A549 (cell line): ENCODE measurements at regions not wholly inside any gene's neighbourhood (a gene's known extent, or its start where the extent isn't known, plus 50 kb on each side); places are given as distances from the start of the nearest gene placed in this dataset.

Experiments used
- ATAC-seq, 2 experiments: fragments of 200-7000 bp in 1 of 2; fragments of >200 bp in 1 of 2; cut with Nextera tagmentation in 1 of 2; cut with Tn5 transposase in 1 of 2; 3 replicates each; pipeline versions ENCODE4 v1.8.0 to v1.9.1; 2018 to 2020; ENCODE audit warnings: mild to moderate bottlenecking in 1 of 2, moderate library complexity in 1 of 2
- CTCF ChIA-PET: fragments of 300-600 bp; sonication (Branson Sonifier 250); formaldehyde crosslinking; extraction: SDS; loops from one replicate; lab custom pipeline; 2021; ENCODE audit warnings: antibody characterized with exemption, inconsistent platforms; lab: Yijun Ruan, JAX
- POLR2A ChIA-PET: fragments of 350-600 bp; formaldehyde crosslinking; extraction: SDS; loops from one replicate; lab custom pipeline; 2021; ENCODE audit warnings: antibody characterized with exemption, inconsistent platforms; lab: Yijun Ruan, JAX
- DNase-seq, 2 experiments: peaks; one replicate each; pipeline versions ENCODE4 v3.0.0 to v3.0.0-alpha.2; 2011 to 2016; ENCODE audit warnings: low read depth in 1 of 2, low spot score in 1 of 2
- FAIRE-seq: peaks from 2 replicates; lab custom pipeline; 2011; peaks lifted over from hg19 to GRCh38; lab: Jason Lieb, UNC
- H3K27ac ChIP-seq, 2 experiments: fragments of >200 bp; sonication (Bioruptor Twin); formaldehyde crosslinking; 3 replicates each; pipeline ENCODE4 v1.5.1; 2016 to 2017
- H3K4me1 ChIP-seq: fragments of >200 bp; sonication (Bioruptor Twin); formaldehyde crosslinking; 3 replicates; pipeline ENCODE4 v1.6.1; 2016
- H3K4me2 ChIP-seq: fragments of >200 bp; sonication (Bioruptor Twin); formaldehyde crosslinking; 3 replicates; pipeline ENCODE4 v1.6.1; 2016
- H3K4me3 ChIP-seq: fragments of >200 bp; sonication (Bioruptor Twin); formaldehyde crosslinking; 3 replicates; pipeline ENCODE4 v1.5.1; 2016
- H3K9me3 ChIP-seq: fragments of >200 bp; sonication (Bioruptor Twin); formaldehyde crosslinking; 3 replicates; pipeline ENCODE4 v1.6.1; 2016
- BHLHE40 ChIP-seq: IDR thresholded peaks from 2 replicates; pipeline ENCODE4 v1.6.1; 2012; ENCODE audit warnings: low read depth, low read length, inconsistent platforms
- CBX2 ChIP-seq: fragments of 200-600 bp; sonication (generic); IDR thresholded peaks from 2 replicates; pipeline ENCODE4 v1.6.1; 2016; ENCODE audit warnings: low read depth, mild to moderate bottlenecking, borderline replicate concordance
- CEBPB ChIP-seq, 2 experiments: fragments of >200 bp in 1 of 2; sonication (Bioruptor Twin) in 1 of 2; formaldehyde crosslinking in 1 of 2; IDR thresholded peaks; 2 replicates each; pipeline ENCODE4 v1.6.1; 2012 to 2016
- CHD2 ChIP-seq: fragments of 150-350 bp; IDR thresholded peaks from 2 replicates; pipeline ENCODE4 v1.6.1; 2014; ENCODE audit warnings: low read length; ENCODE audit not compliant: partially characterized antibody
- E2F6 ChIP-seq: IDR thresholded peaks from 2 replicates; pipeline ENCODE4 v1.6.1; 2012; ENCODE audit warnings: low read depth, borderline replicate concordance
- EHMT2 ChIP-seq: fragments of 200-600 bp; sonication (generic); IDR thresholded peaks from 2 replicates; pipeline ENCODE4 v1.6.1; 2016; ENCODE audit warnings: antibody characterized with exemption, low read depth, mild to moderate bottlenecking, moderate library complexity
- EP300 ChIP-seq, 2 experiments: fragments of >200 bp; sonication (Bioruptor Twin); formaldehyde crosslinking; IDR thresholded peaks; 2 replicates in 1 of 2; 3 replicates in 1 of 2; pipeline ENCODE4 v1.6.1; 2016 to 2017
- ESRRA ChIP-seq: fragments of 150-350 bp; IDR thresholded peaks from 2 replicates; pipeline ENCODE4 v1.6.1; 2014; ENCODE audit warnings: mild to moderate bottlenecking, low read length, borderline replicate concordance
- HDAC2 ChIP-seq: fragments of 200-600 bp; sonication (generic); IDR thresholded peaks from 2 replicates; pipeline ENCODE4 v1.6.1; 2016
- HES2 ChIP-seq: fragments of >200 bp; sonication (Bioruptor Twin); formaldehyde crosslinking; IDR thresholded peaks from 2 replicates; pipeline ENCODE4 v1.6.1; 2016
- HEYL ChIP-seq: fragments of 250-450 bp; sonication (Bioruptor Pico); IDR thresholded peaks from 2 replicates; pipeline ENCODE4 v1.8.0; 2021; ENCODE audit warnings: mild to moderate bottlenecking, moderate library complexity
- HMGXB4 ChIP-seq: fragments of 250-450 bp; sonication (Bioruptor Pico); IDR thresholded peaks from 2 replicates; pipeline ENCODE4 v1.5.0; 2021; ENCODE audit warnings: mild to moderate bottlenecking, moderate library complexity, borderline replicate concordance
- HOXB13 ChIP-seq: fragments of 250-450 bp; sonication (Bioruptor Pico); IDR thresholded peaks from 2 replicates; pipeline ENCODE4 v1.5.0; 2020; ENCODE audit warnings: low read depth, mild to moderate bottlenecking, moderate library complexity
- KDM1A ChIP-seq: fragments of 200-600 bp; sonication (generic); IDR thresholded peaks from 2 replicates; pipeline ENCODE4 v1.6.1; 2016; ENCODE audit warnings: low read depth, mild to moderate bottlenecking
- MAFK ChIP-seq: fragments of 450-650 bp; IDR thresholded peaks from 2 replicates; pipeline ENCODE4 v1.6.1; 2014; ENCODE audit not compliant: partially characterized antibody
- MAZ ChIP-seq: fragments of 150-350 bp; IDR thresholded peaks from 2 replicates; pipeline ENCODE4 v1.6.1; 2014; ENCODE audit warnings: antibody characterized with exemption, low read depth, low read length, borderline replicate concordance
- NFE2L2 ChIP-seq: fragments of 150-350 bp; conservative IDR thresholded peaks from 2 replicates; pipeline ENCODE4 v1.6.1; 2014; ENCODE audit warnings: low read length
- NPAS2 ChIP-seq: fragments of 250-450 bp; sonication (Bioruptor Pico); IDR thresholded peaks from 2 replicates; pipeline ENCODE4 v1.8.0; 2022; ENCODE audit warnings: mild to moderate bottlenecking, moderate library complexity, borderline replicate concordance
- PBX3 ChIP-seq: IDR thresholded peaks from 2 replicates; pipeline ENCODE4 v1.6.1; 2012
- POLR2AphosphoS2 ChIP-seq: conservative IDR thresholded peaks from 2 replicates; pipeline ENCODE4 v1.6.1; 2012; ENCODE audit warnings: low read length, improper control_type of control experiment, inconsistent platforms
- REST ChIP-seq: fragments of 200-600 bp; sonication (generic); IDR thresholded peaks from 2 replicates; pipeline ENCODE4 v1.6.1; 2016; ENCODE audit warnings: antibody characterized with exemption, mild to moderate bottlenecking, moderate library complexity
- TFCP2L1 ChIP-seq: fragments of 250-450 bp; sonication (Bioruptor Pico); IDR thresholded peaks from 2 replicates; pipeline ENCODE4 v1.5.0; 2021; ENCODE audit warnings: mild to moderate bottlenecking
- USF2 ChIP-seq: fragments of 450-650 bp; IDR thresholded peaks from 2 replicates; pipeline ENCODE4 v1.6.1; 2014; ENCODE audit warnings: antibody characterized with exemption
- WGBS: methylation state at CpG from one replicate; pipeline ENCODE4 v1.1.6; 2017; ENCODE audit errors: missing lambda C conversion rate; 5-methylcytosine and 5-hydroxymethylcytosine counted together

- TF ChIP-seq POLR2AphosphoS2: no peak
- FAIRE-seq (no peak), DNase-seq (no peak), ATAC-seq (no peak)
- H3K4me3 ChIP-seq: no peak overlapping the region
- no peak overlapping the region for H3K4me2 ChIP-seq
- H3K9me3 ChIP-seq: no peaks in the 10 kb centered on the region
- CTCF ChIA-PET: no interaction called here
- WGBS: 0% methylated on average over 1 of the region's 1 CpG
- no peaks in the 10 kb centered on the region for H3K4me1 ChIP-seq
- no peak overlapping the region for H3K27ac ChIP-seq
- POLR2A ChIA-PET: no interaction called here
Observed at GRCh38 chrX:100085846-100086245, 324.2 kb downstream of the PCDH19 start.

GRCh38 chrX:100083211-100083610 lies 326.9 kb downstream of the PCDH19 start:
- FAIRE-seq (no peak), DNase-seq (no peak), ATAC-seq (no peak)
- Histone ChIP-seq H3K4me3 (no peak overlapping the region), H3K9me3 (no peaks in the 10 kb centered on the region), H3K27ac (no peak overlapping the region), H3K4me1 (no peaks in the 10 kb centered on the region), H3K4me2 (no peak overlapping the region)
- POLR2A ChIA-PET: no interaction called here
- TF ChIP-seq HES2 (no peak), TFCP2L1 (CRISPR knock-in tag) (no peak), PBX3 (no peak), MAFK (no peak), NPAS2 (CRISPR knock-in tag) (no peak)
- CTCF ChIA-PET: no interaction called here

GRCh38 chrX:100081503-100081902 lies 328.6 kb downstream of the PCDH19 start:
- H3K4me1 ChIP-seq: no peaks in the 10 kb centered on the region
- ChIA-PET POLR2A (no interaction called here), CTCF (no interaction called here)
- no peak overlapping the region for H3K4me2 ChIP-seq
- FAIRE-seq: no peak
- H3K4me3 ChIP-seq: no peak overlapping the region
- ATAC-seq: no peak
- no peak for TF ChIP-seq HOXB13 (CRISPR knock-in tag)
- no peak for TF ChIP-seq NFE2L2
- TF ChIP-seq CHD2: no peak
- no peak for TF ChIP-seq E2F6
- TF ChIP-seq CEBPB (IDR thresholded peaks at IDR 0.05): no peak
- no peak for TF ChIP-seq HDAC2
- no peaks in the 10 kb centered on the region for H3K9me3 ChIP-seq
- H3K27ac ChIP-seq: no peak overlapping the region
- DNase-seq: no peak

- no peak overlapping the region for H3K27ac ChIP-seq
- CTCF ChIA-PET: no interaction called here
- WGBS: 1% methylated on average over 3 of the region's 3 CpGs
- DNase-seq: no peak
- FAIRE-seq: no peak
- no peaks in the 10 kb centered on the region for H3K4me1 ChIP-seq
- no peak for ATAC-seq
- H3K4me2 ChIP-seq: no peak overlapping the region
- H3K4me3 ChIP-seq: no peak overlapping the region
- no peaks in the 10 kb centered on the region for H3K9me3 ChIP-seq
- POLR2A ChIA-PET: no interaction called here
- TF ChIP-seq HEYL (no peak), USF2 (no peak), CBX2 (no peak), EHMT2 (no peak), ESRRA (no peak), KDM1A (no peak), BHLHE40 (no peak), MAZ (no peak), PBX3 (no peak), EP300 (IDR thresholded peaks at IDR 0.05) (no peak), REST (no peak), HOXB13 (CRISPR knock-in tag) (no peak), HMGXB4 (CRISPR knock-in tag) (no peak)
Observed at GRCh38 chrX:100076031-100076430, 334.0 kb downstream of the PCDH19 start.
